HG03575 (cell line): ENCODE measurements at regions not wholly inside any gene's neighbourhood (a gene's known extent, or its start where the extent isn't known, plus 50 kb on each side); places are given as distances from the start of the nearest gene placed in this dataset.

Source experiments
- ATAC-seq: cut with Tn5 transposase; IDR thresholded peaks from one replicate; pipeline ENCODE4 v1.9.1; 2021; ENCODE audit not compliant: unreplicated experiment, insufficient number of reproducible peaks, low FRiP score; ENCODE audit errors: extremely low read depth

GRCh38 chr18:30929718-30930117 lies 112.8 kb downstream of the DSC3 start:
- ATAC-seq, result no peak

GRCh38 chr18:30929065-30929464 lies 113.5 kb downstream of the DSC3 start:
- no peak for ATAC-seq

- no peak for ATAC-seq
Measured at GRCh38 chr18:30927517-30928075, 114.9 kb downstream of the DSC3 start.

GRCh38 chr18:30927042-30927441 lies 115.5 kb downstream of the DSC3 start:
- no peak for ATAC-seq

- ATAC-seq, result no peak
Measured at GRCh38 chr18:30925795-30926194, 116.7 kb downstream of the DSC3 start.

GRCh38 chr18:30920757-30921156 lies 121.8 kb downstream of the DSC3 start:
- no peak for ATAC-seq

GRCh38 chr18:30920351-30920750 lies 122.2 kb downstream of the DSC3 start:
- no peak for ATAC-seq

GRCh38 chr18:30917651-30918050 lies 124.9 kb downstream of the DSC3 start:
- no peak for ATAC-seq

GRCh38 chr18:30915336-30915988 lies 127.1 kb downstream of the DSC3 start:
- no peak for ATAC-seq

GRCh38 chr18:30908381-30908780 lies 134.2 kb downstream of the DSC3 start:
- ATAC-seq, result no peak

- no peak for ATAC-seq
Measured at GRCh38 chr18:30903566-30903965, 139.0 kb downstream of the DSC3 start.

- ATAC-seq, result no peak
Measured at GRCh38 chr18:30889519-30890301, 152.8 kb downstream of the DSC3 start.

- ATAC-seq, result no peak
Measured at GRCh38 chr18:30888344-30888743, 154.2 kb downstream of the DSC3 start.

- no peak for ATAC-seq
Measured at GRCh38 chr18:30886998-30887397, 155.5 kb downstream of the DSC3 start.

- ATAC-seq, result no peak
Measured at GRCh38 chr18:30870466-30870865, 172.1 kb downstream of the DSC3 start.

GRCh38 chr18:30862900-30863299 lies 179.6 kb downstream of the DSC3 start:
- no peak for ATAC-seq

GRCh38 chr18:30860741-30861140 lies 181.8 kb downstream of the DSC3 start:
- no peak for ATAC-seq

GRCh38 chr18:30859036-30859435 lies 183.5 kb downstream of the DSC3 start:
- ATAC-seq, result no peak

GRCh38 chr18:30858560-30858959 lies 184.0 kb downstream of the DSC3 start:
- ATAC-seq, result no peak

- no peak for ATAC-seq
Measured at GRCh38 chr18:30855762-30856161, 186.8 kb downstream of the DSC3 start.
